Stimulated activated CD4-positive, alpha-beta T cell treated with anti-CD3 and anti-CD28 coated beads, Interleukin-15, amount 100 ng/mL, for 1 hour (primary cell): ENCODE measurements at regions not wholly inside any gene's neighbourhood (a gene's known extent, or its start where the extent isn't known, plus 50 kb on each side); places are given as distances from the start of the nearest gene placed in this dataset.

Experiments used
- DNase-seq, 2 donors: peaks; one replicate each; pipeline ENCODE4 v3.0.0-alpha.2; 2020; ENCODE audit warnings: low read depth in 1 of 2, low spot score in 1 of 2

- peak in 1 of 2 donors; percentile 16 for DNase-seq
Measured at GRCh38 chr12:92034858-92035401, 110.7 kb downstream of the BTG1 start.

- no peak for DNase-seq
Measured at GRCh38 chr12:92034083-92034482, 111.6 kb downstream of the BTG1 start.

GRCh38 chr12:92032965-92033364 lies 112.7 kb downstream of the BTG1 start:
- DNase-seq = no peak

GRCh38 chr12:92032101-92032500 lies 113.5 kb downstream of the BTG1 start:
- no peak for DNase-seq

- DNase-seq = peak; percentile 8 to 17
Measured at GRCh38 chr12:92030618-92031017, 115.0 kb downstream of the BTG1 start.

GRCh38 chr12:92029902-92030586 lies 115.6 kb downstream of the BTG1 start:
- DNase-seq = no peak

- no peak for DNase-seq
Measured at GRCh38 chr12:92029136-92029535, 116.5 kb downstream of the BTG1 start.

- DNase-seq = no peak
Measured at GRCh38 chr12:92028441-92028709, 117.3 kb downstream of the BTG1 start.

- DNase-seq = no peak
Measured at GRCh38 chr12:92027701-92028440, 117.8 kb downstream of the BTG1 start.

- DNase-seq = no peak
Measured at GRCh38 chr12:92027243-92027642, 118.4 kb downstream of the BTG1 start.

GRCh38 chr12:92025462-92026207 lies 120.0 kb downstream of the BTG1 start:
- DNase-seq = no peak

GRCh38 chr12:92022093-92022492 lies 123.6 kb downstream of the BTG1 start:
- DNase-seq = no peak

- DNase-seq = no peak
Measured at GRCh38 chr12:92021666-92022035, 124.0 kb downstream of the BTG1 start.

GRCh38 chr12:92020983-92021665 lies 124.5 kb downstream of the BTG1 start:
- no peak for DNase-seq

- no peak for DNase-seq
Measured at GRCh38 chr12:92019491-92020277, 126.0 kb downstream of the BTG1 start.

GRCh38 chr12:92012691-92013090 lies 133.0 kb downstream of the BTG1 start:
- no peak for DNase-seq

- no peak for DNase-seq
Measured at GRCh38 chr12:92010853-92011701, 134.6 kb downstream of the BTG1 start.

GRCh38 chr12:92010368-92010767 lies 135.3 kb downstream of the BTG1 start:
- no peak for DNase-seq

- no peak for DNase-seq
Measured at GRCh38 chr12:92008345-92008744, 137.3 kb downstream of the BTG1 start.

- DNase-seq = no peak
Measured at GRCh38 chr12:92007787-92008186, 137.9 kb downstream of the BTG1 start.
